Activated naive CD4-positive, alpha-beta T cell treated with anti-CD3 and anti-CD28 coated beads, Interleukin-2, amount 10 ng/mL, durations not matched to agents 7 days and 5 days (primary cell): ENCODE measurements at regions not wholly inside any gene's neighbourhood (a gene's known extent, or its start where the extent isn't known, plus 50 kb on each side); places are given as distances from the start of the nearest gene placed in this dataset.

Source experiments
- CTCF ChIA-PET: fragments of 350-600 bp; sonication (Branson Sonifier 250); formaldehyde crosslinking; loops from one replicate; lab custom pipeline; 2021; ENCODE audit warnings: antibody characterized with exemption; lab: Charles Lee
- DNase-seq: peaks from one replicate; pipeline ENCODE4 v3.0.0-alpha.2; 2020
- H3K27ac Mint-ChIP-seq: one replicate; pipeline ENCODE4 v1.8.0; 2021; ENCODE audit warnings: mild to moderate bottlenecking, moderate library complexity, mixed read lengths
- H3K27me3 Mint-ChIP-seq: one replicate; pipeline ENCODE4 v1.8.0; 2021; ENCODE audit warnings: mild to moderate bottlenecking, mixed read lengths
- H3K36me3 Mint-ChIP-seq: one replicate; pipeline ENCODE4 v1.8.0; 2021; ENCODE audit warnings: mixed read lengths
- H3K4me1 Mint-ChIP-seq: one replicate; pipeline ENCODE4 v1.8.0; 2021; ENCODE audit warnings: mixed read lengths
- H3K4me3 Mint-ChIP-seq: one replicate; pipeline ENCODE4 v1.8.0; 2021; ENCODE audit warnings: mild to moderate bottlenecking, moderate library complexity, mixed read lengths
- H3K9me3 Mint-ChIP-seq: one replicate; pipeline ENCODE4 v1.8.0; 2021; ENCODE audit warnings: mixed read lengths

DNA sequence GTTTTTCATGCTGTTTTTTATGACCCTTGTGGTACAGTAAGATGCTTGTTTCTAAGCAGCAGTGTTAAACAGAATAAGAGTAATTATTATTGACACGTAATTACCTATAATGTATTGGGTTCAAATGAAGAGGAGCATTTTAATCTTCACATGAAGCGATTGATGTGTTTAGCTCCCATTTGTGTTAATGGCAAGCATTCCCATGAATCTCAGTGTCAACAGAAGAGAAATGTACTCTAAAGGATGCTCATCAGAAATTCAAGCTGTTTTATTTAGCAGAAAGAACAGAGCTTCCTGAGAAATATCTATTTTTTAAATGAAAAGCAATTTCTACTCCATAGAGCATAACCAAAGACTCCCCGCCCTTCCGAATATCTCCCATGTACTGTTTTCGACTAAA is 341.3 kb upstream of the LINC00305 start:
- H3K36me3 Mint-ChIP-seq, result no peaks in the 10 kb centered on the region
- H3K4me1 Mint-ChIP-seq, result no peaks in the 10 kb centered on the region
- no peaks in the 10 kb centered on the region for H3K27me3 Mint-ChIP-seq
- CTCF ChIA-PET, result no interaction called here
- no peak overlapping the region for H3K27ac Mint-ChIP-seq
- no peak for DNase-seq
- H3K9me3 Mint-ChIP-seq, result peaks cover 3% of the 10 kb centered on the region
- H3K4me3 Mint-ChIP-seq, result no peak overlapping the region

DNA sequence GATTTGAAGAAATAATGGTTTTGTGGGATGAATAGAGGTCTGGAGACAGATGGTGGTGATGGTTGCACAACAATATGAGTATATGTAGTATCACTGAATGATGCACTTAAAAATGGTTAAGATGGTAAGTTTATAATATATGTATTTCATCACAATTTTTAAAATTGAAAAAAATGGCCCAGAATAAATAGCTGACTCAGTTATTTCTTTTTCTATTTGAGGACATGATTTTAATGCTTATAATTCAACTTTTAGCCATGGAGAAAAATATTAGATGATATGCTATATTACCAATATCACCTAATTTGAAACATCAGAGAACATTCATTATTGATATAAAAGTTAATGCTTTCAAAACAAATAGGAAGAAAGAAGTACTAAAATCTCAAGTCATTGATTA is 339.8 kb upstream of the LINC00305 start:
- Mint-ChIP-seq H3K9me3 (peaks cover 2% of the 10 kb centered on the region), H3K36me3 (no peaks in the 10 kb centered on the region)
- CTCF ChIA-PET, result no interaction called here

DNA sequence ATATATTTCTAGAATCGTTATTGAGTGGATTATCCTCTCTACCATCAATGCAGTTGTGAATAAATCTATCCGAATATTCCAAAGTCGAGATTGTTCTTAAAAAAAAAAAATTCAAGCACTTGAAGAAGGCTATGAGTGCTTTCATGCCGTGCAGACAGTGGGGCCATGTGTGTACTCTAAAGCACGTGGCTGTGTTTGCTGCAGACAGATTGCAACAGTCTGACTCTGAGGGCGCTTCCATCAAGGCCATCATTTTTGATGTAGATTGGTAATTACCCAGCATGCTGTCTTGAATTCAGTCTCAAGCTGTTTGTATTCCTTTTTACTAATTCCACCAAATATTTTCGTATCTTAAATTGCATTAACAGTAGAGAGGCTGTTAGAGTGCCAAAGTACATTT is 325.9 kb upstream of the LINC00305 start:
- Mint-ChIP-seq H3K4me1 (no peaks in the 10 kb centered on the region), H3K9me3 (peaks cover 11% of the 10 kb centered on the region), H3K4me3 (no peak overlapping the region), H3K27ac (no peak overlapping the region), H3K27me3 (no peaks in the 10 kb centered on the region), H3K36me3 (no peaks in the 10 kb centered on the region)
- DNase-seq, result no peak
- CTCF ChIA-PET, result no interaction called here

More for the DNA sequence above, 339.8 kb upstream of the LINC00305 start:
- DNase-seq, result no peak
- Mint-ChIP-seq H3K4me3 (no peak overlapping the region), H3K27ac (no peak overlapping the region), H3K4me1 (no peaks in the 10 kb centered on the region), H3K27me3 (no peaks in the 10 kb centered on the region)

DNA sequence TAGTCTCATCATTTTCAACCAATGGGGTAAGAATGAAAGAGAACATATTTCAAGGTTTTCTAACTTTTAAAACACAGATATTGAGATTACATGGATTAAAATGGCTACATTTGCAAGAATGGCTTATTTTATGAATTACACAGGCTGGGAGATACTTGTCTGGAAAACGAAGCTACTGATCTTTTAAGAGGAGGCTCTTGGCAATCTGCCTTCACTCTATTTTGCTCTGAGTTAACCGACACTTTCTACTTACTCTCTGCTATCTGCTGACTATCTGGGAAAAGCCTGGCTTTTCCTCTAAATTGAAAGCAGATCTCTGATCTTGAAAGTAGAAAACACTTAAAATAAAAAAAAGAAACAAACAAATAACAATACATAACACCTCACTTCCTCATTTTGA is 325.4 kb upstream of the LINC00305 start:
- CTCF ChIA-PET, result no interaction called here
- no peaks in the 10 kb centered on the region for H3K27me3 Mint-ChIP-seq
- H3K4me3 Mint-ChIP-seq, result no peak overlapping the region
- no peak overlapping the region for H3K27ac Mint-ChIP-seq
- H3K36me3 Mint-ChIP-seq, result no peaks in the 10 kb centered on the region
- H3K9me3 Mint-ChIP-seq, result peaks cover 11% of the 10 kb centered on the region
- DNase-seq, result no peak
- H3K4me1 Mint-ChIP-seq, result no peaks in the 10 kb centered on the region

DNA sequence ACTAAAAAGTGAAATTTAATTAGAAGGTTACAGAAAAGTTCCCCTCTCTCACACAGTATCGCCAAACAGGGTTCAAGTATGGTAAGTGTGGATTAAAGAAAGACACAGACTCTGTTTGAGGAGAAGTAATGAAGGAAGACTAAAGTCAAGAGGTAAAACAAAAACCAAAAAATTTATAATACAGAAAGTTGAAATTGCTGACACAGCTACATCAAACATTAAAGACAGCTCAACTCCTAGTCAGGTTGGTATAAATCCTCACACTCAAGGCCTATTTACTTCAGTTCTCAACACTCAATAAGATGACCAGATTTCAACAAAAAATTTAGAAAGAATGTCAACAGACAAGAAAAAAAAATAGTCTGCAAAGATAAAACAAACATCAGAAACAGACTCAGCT is 300.5 kb upstream of the LINC00305 start:
- CTCF ChIA-PET, result no interaction called here
- Mint-ChIP-seq H3K36me3 (no peaks in the 10 kb centered on the region), H3K27me3 (no peaks in the 10 kb centered on the region), H3K27ac (no peak overlapping the region), H3K4me3 (no peak overlapping the region), H3K4me1 (no peaks in the 10 kb centered on the region), H3K9me3 (peaks cover 9% of the 10 kb centered on the region)
- no peak for DNase-seq

DNA sequence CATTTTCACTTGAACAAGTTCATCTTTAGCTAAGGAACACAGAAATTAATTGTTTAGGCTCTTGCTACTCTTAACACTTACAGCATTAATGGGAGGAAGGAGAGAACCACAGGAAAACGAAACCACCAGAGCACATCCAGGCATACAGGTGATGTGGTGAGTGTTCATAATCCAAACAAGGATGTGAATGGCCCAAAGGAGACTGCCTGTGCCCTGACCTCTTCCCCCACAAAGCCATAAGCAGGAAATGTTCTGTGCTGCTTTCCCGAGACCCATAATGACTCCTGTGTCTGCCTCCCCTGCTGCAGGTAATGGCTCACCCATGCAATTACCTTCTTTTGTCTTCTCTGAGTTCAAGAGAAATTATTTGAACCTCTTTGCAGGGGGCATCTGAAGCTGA is 295.9 kb upstream of the LINC00305 start:
- no peaks in the 10 kb centered on the region for H3K36me3 Mint-ChIP-seq
- H3K4me1 Mint-ChIP-seq, result no peaks in the 10 kb centered on the region
- H3K4me3 Mint-ChIP-seq, result no peak overlapping the region
- H3K9me3 Mint-ChIP-seq, result peaks cover 5% of the 10 kb centered on the region
- no peak for DNase-seq
- no peak overlapping the region for H3K27ac Mint-ChIP-seq
- CTCF ChIA-PET, result no interaction called here
- no peaks in the 10 kb centered on the region for H3K27me3 Mint-ChIP-seq

DNA sequence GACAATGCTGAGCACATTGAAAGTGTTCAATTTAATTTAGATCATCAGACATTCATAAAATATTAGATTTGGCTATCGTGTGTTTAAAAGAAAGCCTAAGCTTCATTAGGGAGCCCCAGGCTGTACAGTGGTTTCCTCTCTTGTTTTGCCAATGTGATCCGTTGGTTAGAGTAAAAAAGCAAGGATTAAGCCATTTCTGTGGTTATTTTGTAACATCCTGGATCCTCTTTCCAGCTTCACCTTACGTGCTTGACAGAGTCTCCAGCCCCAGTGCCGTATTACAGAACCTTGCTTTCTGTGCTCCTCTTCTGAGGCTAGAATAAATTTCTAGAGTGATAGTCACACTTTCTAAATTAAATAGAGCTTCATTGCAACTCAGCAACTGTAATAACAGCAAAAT is 289.3 kb upstream of the LINC00305 start:
- Mint-ChIP-seq H3K4me1 (no peaks in the 10 kb centered on the region), H3K4me3 (no peak overlapping the region), H3K27me3 (no peaks in the 10 kb centered on the region), H3K27ac (no peak overlapping the region), H3K9me3 (peaks cover 10% of the 10 kb centered on the region), H3K36me3 (no peaks in the 10 kb centered on the region)
- no peak for DNase-seq
- CTCF ChIA-PET, result no interaction called here

DNA sequence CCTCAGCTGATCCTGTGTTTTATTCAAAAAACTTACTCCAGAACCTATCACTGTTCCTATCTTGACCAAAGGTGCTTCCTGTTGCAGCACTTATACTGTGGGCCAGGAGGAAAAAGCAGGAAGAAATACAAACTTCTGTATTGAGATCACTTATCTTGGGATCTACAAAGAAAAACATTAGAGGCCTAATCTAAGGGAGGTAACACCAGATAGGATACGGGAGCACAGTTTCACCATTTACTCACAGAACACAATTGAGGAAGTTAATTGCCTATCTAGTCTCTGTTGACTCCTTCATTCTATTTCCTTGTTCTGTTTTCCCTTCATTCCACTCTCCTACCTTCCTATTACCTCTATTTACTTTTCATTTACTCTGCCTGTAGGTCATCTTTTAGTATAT is 287.2 kb upstream of the LINC00305 start:
- H3K4me3 Mint-ChIP-seq, result no peak overlapping the region
- CTCF ChIA-PET, result no interaction called here
- H3K9me3 Mint-ChIP-seq, result peaks cover 13% of the 10 kb centered on the region
- no peaks in the 10 kb centered on the region for H3K36me3 Mint-ChIP-seq
- no peaks in the 10 kb centered on the region for H3K27me3 Mint-ChIP-seq
- H3K4me1 Mint-ChIP-seq, result no peaks in the 10 kb centered on the region
- no peak overlapping the region for H3K27ac Mint-ChIP-seq
- DNase-seq, result no peak

DNA sequence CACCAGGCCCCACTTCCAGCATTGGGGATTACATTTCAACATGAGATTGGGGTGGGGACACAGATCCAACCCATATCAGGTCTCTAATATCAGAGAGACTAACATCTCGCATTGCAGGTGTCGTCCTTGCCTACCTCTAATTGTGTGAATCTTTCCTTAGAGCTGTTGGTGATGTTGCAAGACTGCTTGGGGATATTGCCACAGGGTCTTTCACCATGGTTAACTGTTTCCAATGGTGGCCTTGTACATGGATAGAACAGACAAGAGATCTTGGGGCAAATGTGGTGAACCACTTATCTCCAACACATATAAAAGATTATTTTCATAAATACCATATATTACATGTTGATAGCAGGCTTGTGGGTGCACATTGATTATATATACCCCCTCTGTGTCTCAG is 270.3 kb upstream of the LINC00305 start:
- H3K36me3 Mint-ChIP-seq, result no peaks in the 10 kb centered on the region
- no peaks in the 10 kb centered on the region for H3K27me3 Mint-ChIP-seq
- DNase-seq, result no peak
- peaks cover 5% of the 10 kb centered on the region for H3K9me3 Mint-ChIP-seq
- no peak overlapping the region for H3K4me3 Mint-ChIP-seq
- H3K27ac Mint-ChIP-seq, result no peak overlapping the region
- H3K4me1 Mint-ChIP-seq, result no peaks in the 10 kb centered on the region
- CTCF ChIA-PET, result no interaction called here

DNA sequence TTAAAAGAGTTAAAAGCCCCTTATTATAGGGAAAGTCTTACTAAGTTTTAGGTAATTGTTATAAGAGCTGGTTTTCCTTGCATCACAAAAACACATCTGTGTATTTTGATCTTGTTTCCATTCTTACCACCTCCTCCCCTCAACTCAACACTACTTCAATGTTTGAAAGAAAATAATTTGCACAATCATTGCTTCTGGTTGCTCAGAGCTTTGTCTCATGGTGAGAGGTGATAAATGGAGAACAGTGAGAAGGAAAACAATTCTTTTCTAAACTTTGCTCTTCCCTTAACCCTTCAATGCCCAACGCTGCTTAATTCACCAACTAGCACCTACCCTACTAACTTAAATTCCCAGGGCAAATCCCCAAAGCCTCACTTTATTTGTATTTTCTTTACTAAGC is 268.1 kb upstream of the LINC00305 start:
- peaks cover 5% of the 10 kb centered on the region for H3K9me3 Mint-ChIP-seq
- no peak overlapping the region for H3K4me3 Mint-ChIP-seq
- no peaks in the 10 kb centered on the region for H3K4me1 Mint-ChIP-seq
- H3K36me3 Mint-ChIP-seq, result no peaks in the 10 kb centered on the region
- CTCF ChIA-PET, result no interaction called here
- no peak for DNase-seq
- H3K27me3 Mint-ChIP-seq, result no peaks in the 10 kb centered on the region
- no peak overlapping the region for H3K27ac Mint-ChIP-seq

DNA sequence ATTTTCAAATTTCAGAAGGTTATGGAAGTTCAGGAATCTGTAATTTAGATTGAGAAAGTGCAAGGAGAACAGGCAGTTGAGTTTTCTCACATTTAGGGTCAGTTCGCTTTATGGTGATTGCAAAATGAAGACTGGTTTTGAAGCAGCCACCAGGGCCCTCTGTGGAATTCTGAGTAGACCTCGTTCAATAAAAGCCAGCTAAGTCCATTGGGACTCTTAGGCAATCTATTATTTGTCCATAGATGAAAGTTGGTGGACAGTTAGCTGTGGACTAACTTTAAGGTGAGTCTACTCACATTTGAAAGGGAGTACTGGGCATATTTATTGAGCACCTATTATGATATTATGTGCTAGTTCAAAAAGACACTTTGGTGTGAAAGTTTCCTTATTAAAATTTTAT is 266.3 kb upstream of the LINC00305 start:
- Mint-ChIP-seq H3K27ac (no peak overlapping the region), H3K27me3 (no peaks in the 10 kb centered on the region)
- CTCF ChIA-PET, result no interaction called here

DNA sequence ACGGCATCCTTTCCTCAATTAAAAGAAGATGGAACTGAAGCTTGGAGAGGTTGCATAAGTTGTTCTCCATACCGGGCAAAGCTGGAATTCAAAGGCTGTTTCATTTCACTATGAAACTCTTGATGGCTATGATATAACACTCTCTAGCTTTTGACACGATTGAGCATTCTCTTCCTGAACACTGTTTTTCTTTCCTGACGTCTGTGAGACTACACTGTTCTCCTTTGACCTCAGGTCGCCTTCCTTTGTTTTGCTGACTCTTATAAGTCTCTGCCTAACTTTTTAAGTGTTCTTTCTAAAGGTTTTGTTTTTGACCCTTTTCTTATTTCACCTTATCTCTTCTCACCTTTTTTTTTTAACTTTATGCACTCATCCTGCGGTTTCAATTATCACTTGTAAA is 261.8 kb upstream of the LINC00305 start:
- DNase-seq, result no peak
- CTCF ChIA-PET, result interaction anchor here (2.0 kb wide), 1 partner anchor 329 kb away, joined by 4 read pairs; no protein-coding TSS in a partner anchor
- H3K27me3 Mint-ChIP-seq, result no peaks in the 10 kb centered on the region
- no peak overlapping the region for H3K27ac Mint-ChIP-seq
- H3K4me3 Mint-ChIP-seq, result no peak overlapping the region
- H3K9me3 Mint-ChIP-seq, result peaks cover 5% of the 10 kb centered on the region
- H3K36me3 Mint-ChIP-seq, result no peaks in the 10 kb centered on the region
- H3K4me1 Mint-ChIP-seq, result no peaks in the 10 kb centered on the region

More for the DNA sequence above, 266.3 kb upstream of the LINC00305 start:
- Mint-ChIP-seq H3K4me1 (no peaks in the 10 kb centered on the region), H3K4me3 (no peak overlapping the region), H3K9me3 (peaks cover 5% of the 10 kb centered on the region), H3K36me3 (no peaks in the 10 kb centered on the region)
- DNase-seq, result no peak

DNA sequence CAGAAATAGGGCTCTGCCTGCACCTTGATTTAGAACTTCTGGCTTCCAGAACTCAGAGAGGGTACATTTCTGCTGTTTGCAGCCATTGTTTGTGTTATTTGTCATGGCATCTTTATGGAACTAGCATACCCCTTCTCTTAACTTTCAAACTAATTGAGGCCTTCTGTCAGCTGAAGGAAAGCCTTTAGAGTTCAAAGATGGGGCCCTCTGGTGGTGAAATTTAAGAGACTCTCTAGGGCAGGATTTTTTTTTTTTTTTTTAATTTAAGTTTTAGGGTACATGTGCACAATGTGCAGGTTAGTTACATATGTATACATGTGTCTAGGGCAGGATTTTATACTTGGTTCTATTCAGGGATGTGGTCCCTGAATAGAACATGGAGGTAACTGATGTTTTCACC is 260.6 kb upstream of the LINC00305 start:
- peaks cover 3% of the 10 kb centered on the region for H3K9me3 Mint-ChIP-seq
- no peaks in the 10 kb centered on the region for H3K27me3 Mint-ChIP-seq
- no peaks in the 10 kb centered on the region for H3K36me3 Mint-ChIP-seq
- CTCF ChIA-PET, result interaction anchor here (0.6 to 2.0 kb wide), 4 partner anchors 8 to 328 kb away, joined by 3 to 5 read pairs (median 4); no protein-coding TSS in a partner anchor
- no peaks in the 10 kb centered on the region for H3K4me1 Mint-ChIP-seq
- H3K4me3 Mint-ChIP-seq, result no peak overlapping the region
- no peak overlapping the region for H3K27ac Mint-ChIP-seq
- DNase-seq, result no peak

DNA sequence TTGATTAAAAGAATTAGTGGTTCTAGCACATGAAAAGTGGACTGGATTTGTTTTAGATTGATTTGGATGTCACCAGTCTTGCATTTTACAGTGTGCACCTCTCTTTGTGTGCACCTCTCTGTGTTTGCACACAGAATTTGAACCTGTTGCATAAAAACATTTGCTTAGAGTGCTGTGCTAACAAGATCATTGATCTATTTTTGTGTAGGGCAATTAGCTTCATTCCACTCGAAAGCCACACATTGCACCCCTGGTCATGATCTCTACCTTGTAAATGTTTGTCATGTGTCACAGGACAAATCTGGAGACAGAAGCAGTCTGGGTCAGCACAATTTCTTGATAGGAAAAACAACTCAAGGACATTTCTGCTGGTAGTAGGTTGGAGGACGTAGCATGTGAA is 258.7 kb upstream of the LINC00305 start:
- H3K9me3 Mint-ChIP-seq, result no peaks in the 10 kb centered on the region

DNA sequence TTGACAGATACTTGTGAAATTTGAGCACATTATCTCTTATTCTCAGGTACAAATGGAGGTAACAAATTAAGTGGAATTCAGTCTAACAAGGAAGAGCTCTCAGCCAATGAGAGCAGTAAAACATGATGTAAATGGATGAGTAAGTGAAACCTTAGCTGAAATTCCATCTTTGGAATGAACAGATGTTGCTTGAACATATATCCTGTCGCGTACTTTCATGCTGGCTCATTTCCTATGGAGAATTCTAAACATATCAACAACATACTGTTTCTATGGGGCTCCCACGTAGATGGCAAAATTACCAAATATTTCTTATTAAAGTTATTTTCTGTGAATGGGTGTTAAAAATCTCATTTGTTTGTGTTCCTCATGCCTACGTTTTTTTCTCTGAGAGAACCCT is 256.3 kb upstream of the LINC00305 start:
- Mint-ChIP-seq H3K27ac (no peak overlapping the region), H3K36me3 (no peaks in the 10 kb centered on the region), H3K9me3 (no peaks in the 10 kb centered on the region), H3K4me3 (no peak overlapping the region), H3K27me3 (no peaks in the 10 kb centered on the region), H3K4me1 (no peaks in the 10 kb centered on the region)
- DNase-seq, result no peak
- CTCF ChIA-PET, result no interaction called here

More for the DNA sequence above, 258.7 kb upstream of the LINC00305 start:
- CTCF ChIA-PET, result no interaction called here
- H3K4me1 Mint-ChIP-seq, result no peaks in the 10 kb centered on the region
- H3K36me3 Mint-ChIP-seq, result no peaks in the 10 kb centered on the region
- H3K4me3 Mint-ChIP-seq, result no peak overlapping the region
- no peaks in the 10 kb centered on the region for H3K27me3 Mint-ChIP-seq
- DNase-seq, result no peak
- no peak overlapping the region for H3K27ac Mint-ChIP-seq
